GM12872 (cell line): ENCODE measurements at regions not wholly inside any gene's neighbourhood (a gene's known extent, or its start where the extent isn't known, plus 50 kb on each side); places are given as distances from the start of the nearest gene placed in this dataset.

Source experiments
- TF ChIP-seq, protein P1 (sequence below): IDR thresholded peaks from 3 replicates; pipeline ENCODE4 v1.5.1; 2011; ENCODE audit warnings: low read depth, mild to moderate bottlenecking, low read length, moderate library complexity; ENCODE audit not compliant: insufficient read depth

DNA sequence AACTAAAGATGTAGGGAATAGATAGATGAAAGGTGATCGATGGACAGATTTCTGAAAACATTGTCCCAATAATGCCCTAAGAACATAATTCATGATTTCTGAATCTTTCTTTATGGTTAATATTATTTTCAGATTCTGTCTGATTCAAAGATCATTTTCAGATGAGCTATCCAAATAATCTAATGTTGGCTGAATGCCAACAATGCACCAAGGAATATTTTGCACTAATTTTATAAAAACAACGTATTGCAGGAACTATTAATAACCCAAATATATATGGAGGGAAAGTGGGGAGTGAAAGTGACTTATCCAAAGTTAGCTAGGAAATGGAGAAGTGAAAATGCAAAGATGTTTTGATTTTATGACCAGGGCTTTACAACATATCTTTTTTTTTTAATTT lies 1675.5 kb downstream of the STIM2 start:
- TF ChIP-seq, protein P1, sequence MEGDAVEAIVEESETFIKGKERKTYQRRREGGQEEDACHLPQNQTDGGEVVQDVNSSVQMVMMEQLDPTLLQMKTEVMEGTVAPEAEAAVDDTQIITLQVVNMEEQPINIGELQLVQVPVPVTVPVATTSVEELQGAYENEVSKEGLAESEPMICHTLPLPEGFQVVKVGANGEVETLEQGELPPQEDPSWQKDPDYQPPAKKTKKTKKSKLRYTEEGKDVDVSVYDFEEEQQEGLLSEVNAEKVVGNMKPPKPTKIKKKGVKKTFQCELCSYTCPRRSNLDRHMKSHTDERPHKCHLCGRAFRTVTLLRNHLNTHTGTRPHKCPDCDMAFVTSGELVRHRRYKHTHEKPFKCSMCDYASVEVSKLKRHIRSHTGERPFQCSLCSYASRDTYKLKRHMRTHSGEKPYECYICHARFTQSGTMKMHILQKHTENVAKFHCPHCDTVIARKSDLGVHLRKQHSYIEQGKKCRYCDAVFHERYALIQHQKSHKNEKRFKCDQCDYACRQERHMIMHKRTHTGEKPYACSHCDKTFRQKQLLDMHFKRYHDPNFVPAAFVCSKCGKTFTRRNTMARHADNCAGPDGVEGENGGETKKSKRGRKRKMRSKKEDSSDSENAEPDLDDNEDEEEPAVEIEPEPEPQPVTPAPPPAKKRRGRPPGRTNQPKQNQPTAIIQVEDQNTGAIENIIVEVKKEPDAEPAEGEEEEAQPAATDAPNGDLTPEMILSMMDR: no peak

DNA sequence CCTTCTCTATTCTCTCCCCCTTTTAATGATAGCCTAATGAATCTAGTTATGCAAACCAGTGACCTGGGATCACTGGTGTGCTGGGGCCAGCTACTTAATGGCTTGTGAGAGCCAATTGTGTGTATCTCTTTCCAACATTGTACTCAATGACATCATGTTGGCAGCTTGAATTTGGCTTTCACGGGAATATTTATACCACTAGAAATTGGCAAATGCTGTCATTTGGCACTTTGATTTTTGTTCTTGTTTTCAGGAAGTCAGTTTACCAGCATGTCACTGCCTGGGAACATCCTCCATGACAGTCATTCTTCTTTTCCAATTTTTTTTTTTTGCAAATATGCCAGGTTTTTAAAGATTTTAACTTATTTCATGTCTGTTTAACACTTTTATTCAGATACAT lies 1685.3 kb downstream of the STIM2 start:
- TF ChIP-seq, protein P1: no peak

DNA sequence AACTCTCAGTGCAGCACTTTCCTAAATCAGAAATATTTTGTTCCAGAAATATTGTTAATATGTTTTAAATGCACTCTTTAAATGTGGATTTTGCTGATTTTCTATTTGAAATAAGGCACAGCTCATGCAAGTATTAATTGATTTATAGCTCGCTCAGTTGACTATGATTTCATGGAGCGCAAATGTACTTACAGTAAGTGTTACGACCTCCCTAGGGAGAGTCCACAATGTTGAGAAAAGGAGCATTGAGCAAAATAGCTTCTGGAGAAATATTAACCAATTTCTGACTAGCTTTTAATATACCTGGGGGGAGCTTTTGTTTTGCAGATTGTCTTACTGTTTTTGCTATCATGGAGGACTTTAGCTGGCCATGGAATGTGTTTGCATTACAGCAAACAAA lies 1687.5 kb downstream of the STIM2 start:
- TF ChIP-seq, protein P1: no peak

DNA sequence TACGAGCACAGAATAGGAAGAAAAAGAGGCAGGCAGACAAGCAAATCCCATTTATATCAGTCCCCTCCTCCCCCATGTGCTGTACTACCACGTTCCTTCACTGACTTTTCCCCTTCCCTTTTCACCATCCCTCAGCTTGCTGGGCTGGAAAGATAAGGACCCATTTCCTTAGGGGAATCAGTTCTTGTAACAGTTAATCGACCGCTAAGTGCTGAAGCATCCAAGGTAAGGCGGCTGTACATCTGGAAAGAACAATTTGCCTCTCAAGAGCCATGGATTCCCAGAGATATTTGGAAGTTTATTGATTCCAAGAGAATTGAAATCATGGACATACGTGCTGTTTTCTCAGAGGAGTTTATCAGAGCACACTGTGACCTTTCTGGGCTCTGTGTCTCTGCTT lies 1688.0 kb downstream of the STIM2 start:
- TF ChIP-seq, protein P1: no peak

DNA sequence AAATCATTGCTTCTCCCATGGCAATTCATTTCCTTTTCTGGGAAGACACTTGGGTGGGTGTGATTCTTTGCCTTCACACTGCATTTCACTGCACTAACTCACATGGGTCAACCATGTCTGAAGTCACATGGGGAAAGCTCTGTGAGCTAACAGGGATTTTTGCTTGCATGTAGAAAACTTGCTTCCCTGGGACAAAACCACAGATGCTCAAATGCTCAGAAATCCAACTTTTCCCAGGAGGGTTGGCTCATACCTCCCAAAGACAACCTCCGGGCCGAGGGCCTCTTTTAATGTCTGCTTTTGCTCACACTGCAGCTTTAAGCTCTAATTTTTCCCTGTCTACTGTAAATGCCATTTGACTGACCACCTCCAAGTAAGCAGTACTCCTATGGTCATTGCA lies 1695.2 kb downstream of the STIM2 start:
- TF ChIP-seq, protein P1: no peak

DNA sequence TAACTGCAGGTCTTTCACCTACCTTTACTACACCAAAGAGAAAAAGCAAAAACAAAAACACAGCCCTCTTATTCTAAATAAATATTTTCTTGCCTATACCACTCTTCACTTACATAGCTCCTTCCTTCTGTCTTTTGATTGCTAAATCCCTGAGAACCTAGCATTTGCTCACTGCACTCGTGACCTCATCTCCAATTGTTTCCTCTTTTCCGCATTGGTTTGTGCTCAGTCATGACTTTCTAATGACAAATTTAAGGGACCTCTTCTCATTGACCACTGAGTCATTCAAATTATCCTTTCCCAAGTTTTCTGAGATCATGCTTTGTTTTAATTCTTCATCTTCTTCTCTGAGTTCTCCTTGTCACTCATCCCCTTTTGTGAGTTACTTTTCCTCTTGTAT lies 1697.1 kb downstream of the STIM2 start:
- TF ChIP-seq, protein P1: no peak

DNA sequence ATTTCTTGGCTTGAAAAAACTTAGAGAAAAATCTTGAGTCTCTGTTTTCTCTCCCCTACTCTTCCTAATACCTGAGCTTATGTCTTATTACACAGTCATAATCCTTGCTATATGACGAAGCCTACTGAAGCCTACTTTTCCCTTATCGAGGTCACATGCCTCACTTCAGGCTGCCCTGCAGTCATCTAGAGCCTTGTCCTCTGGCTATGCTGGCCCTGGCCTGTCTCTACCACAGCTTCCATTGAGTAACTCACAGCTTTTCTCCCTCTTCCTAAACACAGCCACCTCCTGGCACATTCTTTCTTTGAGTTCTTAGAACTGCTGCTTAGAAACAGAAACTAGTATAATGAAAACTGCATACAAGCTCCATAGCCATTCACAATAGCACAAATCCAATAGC lies 1698.3 kb downstream of the STIM2 start:
- TF ChIP-seq, protein P1: no peak

DNA sequence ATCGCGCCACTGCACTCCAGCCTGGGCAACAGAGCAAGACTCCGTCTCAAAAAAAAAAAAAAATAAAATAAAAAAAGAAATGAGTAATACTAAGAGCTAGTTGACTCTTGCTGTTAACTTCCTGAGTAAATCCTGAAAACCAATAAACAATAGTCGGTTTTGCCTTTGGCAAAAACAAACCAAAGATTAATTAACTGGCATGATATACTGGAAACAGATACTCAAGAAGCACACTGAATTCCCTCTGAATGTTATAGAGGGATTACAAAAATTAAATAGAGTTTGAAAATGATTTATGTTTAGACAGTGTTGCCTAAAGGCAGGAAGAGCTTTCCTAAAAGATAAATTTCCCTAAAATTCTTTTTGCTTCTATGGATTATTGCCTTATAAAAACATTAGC lies 1702.3 kb downstream of the STIM2 start:
- TF ChIP-seq, protein P1: no peak
